HCT116 (cell line): ENCODE measurements at regions not wholly inside any gene's neighbourhood (a gene's known extent, or its start where the extent isn't known, plus 50 kb on each side); places are given as distances from the start of the nearest gene placed in this dataset.

ENCODE experiments used
- ATAC-seq: fragments of 200-7000 bp; cut with Tn5 transposase; 2 replicates; pipeline ENCODE4 v1.9.1; 2020; ENCODE audit warnings: mild to moderate bottlenecking, moderate library complexity
- BruUV-seq: library from RNA; stranded (reverse); fragments of 400-500 nt; replicated peaks from 2 replicates; lab custom pipeline; 2021; lab: Mats Ljungman, UMichigan
- CTCF ChIA-PET: fragments of 300-600 bp; sonication (Branson Sonifier 250); formaldehyde crosslinking; loops from one replicate; lab custom pipeline; 2021; ENCODE audit warnings: antibody characterized with exemption; lab: Charles Lee
- POLR2A ChIA-PET: fragments of 300-600, 350-600 bp; sonication (Branson Sonifier 250); formaldehyde crosslinking; loops from one replicate; lab custom pipeline; 2021; ENCODE audit warnings: antibody characterized with exemption; lab: Charles Lee
- RAD21 ChIA-PET, 2 experiments: fragments of 300-600 bp; sonication (Branson Sonifier 250); formaldehyde crosslinking; loops; one replicate each; lab custom pipeline; 2023; ENCODE audit warnings: low total read pairs in 2 of 2; ENCODE audit not compliant: uncharacterized antibody in 2 of 2, unreplicated experiment in 2 of 2, low non-redundant PET in 1 of 2; lab: Charles Lee
- DNase-seq: peaks from one replicate; pipeline ENCODE4 v3.0.0-alpha.2; 2010; ENCODE audit warnings: low read depth, low spot score
- H2AFZ ChIP-seq: fragments of 200-600 bp; shearing (Covaris generic), sonication (generic); 2 replicates; pipeline ENCODE4 v1.6.1; 2017; ENCODE audit warnings: low read depth, mixed run types, mixed read lengths, antibody characterized with exemption, low read length; ENCODE audit not compliant: poor library complexity, severe bottlenecking
- H3K27ac ChIP-seq: 2 replicates; pipeline ENCODE4 v1.5.1; 2012; ENCODE audit warnings: low read depth, low read length
- H3K27me3 ChIP-seq: fragments of 200-600 bp; sonication (generic); 2 replicates; pipeline ENCODE4 v1.6.1; 2016; ENCODE audit warnings: mixed run types, low read length, mixed read lengths; ENCODE audit not compliant: insufficient read depth
- H3K36me3 ChIP-seq, 2 experiments: fragments of 200-500 bp in 1 of 2; fragments of 200-600 bp in 1 of 2; sonication (Bioruptor generic) in 1 of 2; sonication (generic) in 1 of 2; 2 replicates each; pipeline versions ENCODE4 v1.5.1 to v1.6.1; 2014 to 2016; ENCODE audit warnings: low read length in 2 of 2, inconsistent platforms in 1 of 2, mixed read lengths in 1 of 2, mixed run types in 1 of 2; ENCODE audit not compliant: insufficient read depth in 2 of 2, control insufficient read depth in 1 of 2
- H3K4me1 ChIP-seq, 2 experiments: fragments of 200-600 bp in 1 of 2; sonication (generic) in 1 of 2; 2 replicates each; pipeline versions ENCODE4 v1.5.1 to v1.6.1; 2012 to 2017; ENCODE audit warnings: low read length in 2 of 2, inconsistent platforms in 1 of 2, mild to moderate bottlenecking in 1 of 2, mixed read lengths in 1 of 2, mixed run types in 1 of 2, moderate library complexity in 1 of 2; ENCODE audit not compliant: insufficient read depth in 2 of 2, control insufficient read depth in 1 of 2
- H3K4me2 ChIP-seq: fragments of 200-600 bp; sonication (generic); 2 replicates; pipeline ENCODE4 v1.6.1; 2017; ENCODE audit warnings: mixed run types, low read length, mixed read lengths
- H3K4me3 ChIP-seq, 2 experiments: fragments of 200-600 bp in 1 of 2; sonication (generic) in 1 of 2; replicated peaks in 1 of 2; 2 replicates each; pipeline ENCODE4 v1.5.1; 2011 to 2016; ENCODE audit warnings: low read length in 2 of 2, control low read depth in 1 of 2, low read depth in 1 of 2, mild to moderate bottlenecking in 1 of 2, mixed read lengths in 1 of 2, mixed run types in 1 of 2
- H3K79me2 ChIP-seq: fragments of 200-600 bp; sonication (generic); 2 replicates; pipeline ENCODE4 v1.6.1; 2017; ENCODE audit warnings: mild to moderate bottlenecking, mixed run types, low read length, moderate library complexity, mixed read lengths; ENCODE audit not compliant: insufficient read depth
- H3K9ac ChIP-seq: fragments of 200-600 bp; sonication (generic); 2 replicates; pipeline ENCODE4 v1.6.1; 2016; ENCODE audit warnings: low read length, mixed read lengths
- H3K9me2 ChIP-seq: fragments of 200-600 bp; sonication (generic), shearing (Covaris generic); 2 replicates; pipeline ENCODE4 v1.6.1; 2017; ENCODE audit warnings: mixed run types, mild to moderate bottlenecking, moderate library complexity; ENCODE audit not compliant: insufficient read depth
- H3K9me3 ChIP-seq, 2 experiments: fragments of 200-500 bp in 1 of 2; fragments of 200-600 bp in 1 of 2; sonication (Bioruptor generic) in 1 of 2; sonication (generic) in 1 of 2; 2 replicates each; pipeline ENCODE4 v1.6.1; 2014 to 2017; ENCODE audit warnings: low read length in 2 of 2, mixed read lengths in 2 of 2, inconsistent platforms in 1 of 2, low read depth in 1 of 2, mild to moderate bottlenecking in 1 of 2, mixed run types in 1 of 2, moderate library complexity in 1 of 2; ENCODE audit not compliant: control insufficient read depth in 1 of 2, insufficient read depth in 1 of 2
- H4K20me1 ChIP-seq: fragments of 200-600 bp; sonication (generic), shearing (Covaris generic); 2 replicates; pipeline ENCODE4 v1.6.1; 2017; ENCODE audit warnings: mixed run types, mild to moderate bottlenecking, moderate library complexity; ENCODE audit not compliant: insufficient read depth
- CBX3 ChIP-seq: IDR thresholded peaks from 2 replicates; pipeline ENCODE4 v1.6.1; 2012; ENCODE audit warnings: low read depth
- CEBPB ChIP-seq: IDR thresholded peaks from 2 replicates; pipeline ENCODE4 v1.6.1; 2012; ENCODE audit warnings: low read depth
- ELF1 ChIP-seq: IDR thresholded peaks from 2 replicates; pipeline ENCODE4 v1.6.1; 2012; ENCODE audit warnings: low read depth, borderline replicate concordance
- EZH2 ChIP-seq: fragments of 200-600 bp; sonication (generic); IDR thresholded peaks from 2 replicates; pipeline ENCODE4 v1.6.1; 2017; ENCODE audit warnings: antibody characterized with exemption, mixed run types
- EZH2phosphoT487 ChIP-seq: fragments of 200-600 bp; IDR thresholded peaks from 2 replicates; pipeline ENCODE4 v1.6.1; 2018; ENCODE audit warnings: antibody characterized with exemption, borderline replicate concordance
- FOSL1 ChIP-seq: IDR thresholded peaks from 2 replicates; pipeline ENCODE4 v1.6.1; 2012; ENCODE audit warnings: low read depth
- JUND ChIP-seq: IDR thresholded peaks from 2 replicates; pipeline ENCODE4 v1.6.1; 2012
- RAD21 ChIP-seq: IDR thresholded peaks from 2 replicates; pipeline ENCODE4 v1.6.1; 2012; ENCODE audit warnings: low read depth, mild to moderate bottlenecking
- REST ChIP-seq: IDR thresholded peaks from 2 replicates; pipeline ENCODE4 v1.6.1; 2012; ENCODE audit warnings: low read depth
- SP1 ChIP-seq: IDR thresholded peaks from 2 replicates; pipeline ENCODE4 v1.6.1; 2012; ENCODE audit warnings: low read depth
- TCF7L2 ChIP-seq: IDR thresholded peaks from 2 replicates; pipeline ENCODE4 v1.7.0; 2011; ENCODE audit warnings: borderline replicate concordance, inconsistent platforms; ENCODE audit not compliant: insufficient read depth, insufficient read length; ENCODE audit errors: extremely low read depth
- ZNF274 ChIP-seq: fragments of 200-500 bp; sonication (Bioruptor generic); IDR thresholded peaks from 2 replicates; pipeline ENCODE4 v1.6.1; 2014; ENCODE audit warnings: mild to moderate bottlenecking, low read depth, low read length, inconsistent platforms
- intact Hi-C: fragments of 100-400 bp; cut with micrococcal nuclease; formaldehyde crosslinking; loops from 2 replicates; pipeline ENCODE4 v1.10.0; 2022

- no peak overlapping the region for H2AFZ ChIP-seq
- H3K4me3 ChIP-seq, result no peak overlapping the region
- no TSS peak for BruUV-seq
- H3K4me2 ChIP-seq, result no peak overlapping the region
- intact Hi-C loops, result no loop called here
- no peak overlapping the region for H3K27ac ChIP-seq
- H3K9me3 ChIP-seq, result no peaks in the 10 kb centered on the region
- no peaks in the 10 kb centered on the region for H3K27me3 ChIP-seq
- no peaks in the 10 kb centered on the region for H3K79me2 ChIP-seq
- H4K20me1 ChIP-seq, result no peaks in the 10 kb centered on the region
- no peak for DNase-seq
- H3K9me2 ChIP-seq, result no peaks in the 10 kb centered on the region
- H3K9ac ChIP-seq, result no peak overlapping the region
- no peak for ATAC-seq
- ChIA-PET RAD21 (no interaction called here), POLR2A (no interaction called here), CTCF (no interaction called here)
- no peaks in the 10 kb centered on the region for H3K36me3 ChIP-seq
- TF ChIP-seq ZNF274, result no peak
- no peak for TF ChIP-seq CEBPB
- no peak for TF ChIP-seq FOSL1
- no peak for TF ChIP-seq TCF7L2
- TF ChIP-seq REST, result no peak
- no peak for TF ChIP-seq SP1
- no peak for TF ChIP-seq JUND
- no peak for TF ChIP-seq ELF1
- no peak for TF ChIP-seq EZH2
- no peak for TF ChIP-seq CBX3
- no peak for TF ChIP-seq RAD21
- TF ChIP-seq EZH2phosphoT487, result no peak
- H3K4me1 ChIP-seq, result no peaks in the 10 kb centered on the region
These were observed 172.3 kb upstream of the HTR2A start for GRCh38 chr13:47069133-47069532.
